DMS 273 (cell line): ENCODE measurements at regions not wholly inside any gene's neighbourhood (a gene's known extent, or its start where the extent isn't known, plus 50 kb on each side); places are given as distances from the start of the nearest gene placed in this dataset.
"Not testable (repeated sequence)": the region's sequence is repeated elsewhere in the genome, so short reads cannot be mapped to it uniquely, and the experiment has no call there.

ENCODE experiments used
- DNase-seq: peaks from one replicate; lab custom pipeline; 2025; ENCODE audit not compliant: unreplicated experiment; lab: John Stamatoyannopoulos, UW

GRCh38 chr1:100791586-100791985, 72.0 kb downstream of the VCAM1 start:
- no peak for DNase-seq

DNA sequence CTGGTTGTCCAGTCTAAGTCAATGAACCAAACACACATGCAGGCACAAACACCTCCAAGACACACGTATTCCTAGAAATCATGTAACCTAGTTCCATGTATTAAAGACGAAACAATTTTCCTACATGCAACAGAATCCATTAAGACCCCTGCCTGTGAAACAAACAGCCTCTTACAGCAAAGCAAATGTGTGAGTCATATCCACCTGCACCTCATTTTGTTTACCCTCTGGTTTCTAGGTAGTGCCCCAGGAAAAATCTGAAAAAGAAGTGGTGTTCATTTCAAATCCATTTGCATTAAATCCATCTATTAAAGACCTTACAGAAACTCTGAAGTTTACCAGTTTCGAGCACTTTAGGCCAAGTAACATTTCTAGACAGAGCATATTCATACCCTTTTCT, 74.1 kb downstream of the VCAM1 start:
- no peak for DNase-seq

GRCh38 chr1:100794748-100795645, 75.5 kb downstream of the VCAM1 start:
- DNase-seq: peak; percentile 79

- no peak for DNase-seq
Observed at GRCh38 chr1:100795646-100795985, 76.1 kb downstream of the VCAM1 start.

DNA sequence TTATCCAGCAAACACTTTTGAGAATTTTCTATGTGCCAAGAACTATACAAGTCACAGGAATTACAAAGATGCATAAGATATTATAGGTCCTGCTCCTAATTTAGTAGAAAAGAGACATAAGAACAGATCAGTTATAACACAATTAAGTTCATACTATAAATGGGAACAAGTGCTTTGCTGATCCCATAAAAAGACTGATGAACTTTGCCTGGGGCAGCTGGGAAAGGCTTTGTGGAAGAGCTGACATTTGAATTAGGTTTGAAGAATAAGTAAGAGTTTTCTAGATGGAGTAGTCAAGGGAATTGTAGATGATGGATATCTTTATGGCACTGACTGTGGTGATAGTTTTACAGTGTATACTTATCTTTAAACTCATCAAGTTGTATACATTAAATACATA, 76.5 kb downstream of the VCAM1 start:
- DNase-seq: no peak

DNA sequence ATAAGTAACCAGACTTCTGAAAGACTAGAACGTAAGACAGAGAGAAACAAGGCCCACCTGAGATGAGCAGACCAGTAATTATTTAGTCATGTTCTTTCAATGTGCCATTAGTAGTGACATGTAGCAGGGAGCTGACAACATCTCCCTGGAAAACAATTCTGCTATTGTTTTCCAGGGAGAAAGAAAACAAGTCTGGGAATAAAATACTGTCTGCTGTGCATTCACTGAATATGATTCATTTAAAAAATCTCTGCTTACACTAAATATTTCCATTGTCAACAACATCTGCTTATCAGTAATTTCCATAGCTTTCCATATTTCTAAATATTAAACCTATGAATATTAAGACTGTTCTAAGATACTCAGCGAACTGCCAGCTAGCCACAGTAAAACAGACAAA, 80.0 kb downstream of the VCAM1 start:
- DNase-seq: no peak

GRCh38 chr1:100799954-100800612, 80.5 kb downstream of the VCAM1 start:
- DNase-seq: no peak

- not testable (repeated sequence) for DNase-seq
Observed at GRCh38 chr1:100801256-100801655, 81.7 kb downstream of the VCAM1 start.

GRCh38 chr1:100803280-100803679, 83.7 kb downstream of the VCAM1 start:
- not testable (repeated sequence) for DNase-seq

DNA sequence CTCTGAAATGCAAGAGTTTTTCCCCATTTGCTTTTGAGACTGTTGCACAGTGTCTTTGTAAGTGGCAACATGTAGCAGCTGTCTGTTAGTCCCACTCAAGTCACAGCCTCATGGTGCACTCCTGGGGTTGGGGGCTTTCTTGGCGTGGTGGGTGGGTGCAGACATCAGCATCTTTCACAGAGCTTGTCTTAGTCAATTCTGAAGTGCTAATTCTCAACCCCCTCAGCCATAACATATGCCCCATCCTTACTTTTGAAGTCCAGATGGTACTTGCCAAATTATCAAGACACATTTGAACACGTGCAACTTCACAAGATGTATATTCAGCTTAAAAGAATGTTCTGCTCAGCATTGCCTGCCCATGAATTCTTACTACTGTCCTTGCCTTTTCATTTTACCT, 87.1 kb downstream of the VCAM1 start:
- DNase-seq: peak; percentile 56

- no peak for DNase-seq
Observed at GRCh38 chr1:100810360-100810759, 84.3 kb downstream of the EXTL2 start.

DNA sequence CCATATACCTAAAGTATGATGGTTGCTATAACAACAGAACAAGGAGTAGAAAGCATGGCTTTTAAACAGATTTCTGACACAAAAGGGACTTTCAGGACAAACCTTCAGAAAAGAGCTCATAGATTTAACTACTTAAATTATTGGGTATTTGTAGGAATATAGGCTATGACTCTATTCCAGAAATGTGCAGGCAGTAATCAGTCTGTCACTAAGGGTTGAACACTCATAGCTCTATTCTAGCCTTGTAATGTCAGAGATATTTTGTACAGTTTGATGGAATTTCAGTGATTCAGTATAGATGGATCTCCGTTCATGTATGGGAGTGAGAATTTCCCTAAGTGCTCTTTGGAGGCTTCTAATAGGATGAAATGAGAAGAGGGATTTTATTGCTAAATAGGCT, 82.8 kb downstream of the EXTL2 start:
- DNase-seq: no peak

DNA sequence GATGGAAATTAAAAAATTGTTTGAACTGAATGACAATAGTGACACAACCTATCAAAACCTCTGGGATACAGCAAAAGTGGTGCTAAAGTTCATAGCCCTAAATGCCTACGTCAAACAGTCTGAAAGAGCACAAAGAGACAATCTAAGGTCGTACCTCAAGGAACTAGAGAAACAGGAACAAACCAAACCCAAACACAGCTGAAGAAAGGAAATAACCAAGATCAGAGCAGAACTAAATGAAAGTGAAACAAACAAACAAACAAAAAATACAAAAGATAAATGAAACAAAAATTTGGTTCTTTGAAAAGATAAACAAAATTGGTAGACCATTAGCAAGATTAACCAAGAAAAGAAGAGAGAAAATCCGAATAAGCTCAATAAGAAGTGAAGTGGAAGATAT, 79.7 kb downstream of the EXTL2 start:
- not testable (repeated sequence) for DNase-seq

- no peak for DNase-seq
Observed at GRCh38 chr1:100816049-100816448, 78.6 kb downstream of the EXTL2 start.

DNA sequence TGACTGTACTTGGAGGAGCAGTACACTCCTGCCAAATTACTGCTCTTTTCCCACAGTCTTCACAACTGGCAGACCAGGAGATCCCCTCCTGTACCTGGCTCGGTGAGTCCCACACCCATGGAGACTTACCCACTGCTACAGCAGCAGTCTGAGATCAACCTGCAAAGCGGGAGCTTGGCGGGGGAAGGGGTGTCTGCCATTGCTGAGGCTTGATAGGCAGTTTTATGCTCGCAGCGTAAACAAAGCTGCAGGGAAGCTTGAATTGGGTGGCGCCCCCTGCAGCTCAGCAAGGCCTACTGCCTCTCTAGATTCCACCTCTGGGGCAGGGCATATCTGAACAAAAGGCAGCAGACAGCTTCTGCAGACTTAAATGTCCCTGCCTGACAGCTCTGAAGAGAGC, 74.4 kb downstream of the EXTL2 start:
- not testable (repeated sequence) for DNase-seq

DNA sequence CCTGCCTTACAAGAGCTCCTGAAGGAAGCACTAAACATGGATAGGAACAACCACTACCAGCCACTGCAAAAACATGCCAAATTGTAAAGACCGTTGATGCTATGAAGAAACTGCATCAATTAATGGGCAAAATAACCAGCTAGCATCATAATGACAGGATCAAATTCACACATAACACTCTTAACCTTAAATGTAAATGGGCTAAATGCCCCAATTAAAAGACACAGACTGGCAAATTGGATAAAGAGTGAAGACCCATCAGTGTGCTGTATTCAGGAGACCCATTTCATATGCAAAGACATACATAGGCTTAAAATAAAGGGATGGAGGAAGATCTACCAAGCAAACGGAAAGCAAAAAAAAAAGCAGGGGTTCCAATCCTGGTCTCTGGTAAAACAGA, 72.7 kb downstream of the EXTL2 start:
- DNase-seq: not testable (repeated sequence)
